ENCODE measurements at regions not wholly inside any gene's neighbourhood (a gene's known extent, or its start where the extent isn't known, plus 50 kb on each side); places are given as distances from the start of the nearest gene placed in this dataset.

DNA sequence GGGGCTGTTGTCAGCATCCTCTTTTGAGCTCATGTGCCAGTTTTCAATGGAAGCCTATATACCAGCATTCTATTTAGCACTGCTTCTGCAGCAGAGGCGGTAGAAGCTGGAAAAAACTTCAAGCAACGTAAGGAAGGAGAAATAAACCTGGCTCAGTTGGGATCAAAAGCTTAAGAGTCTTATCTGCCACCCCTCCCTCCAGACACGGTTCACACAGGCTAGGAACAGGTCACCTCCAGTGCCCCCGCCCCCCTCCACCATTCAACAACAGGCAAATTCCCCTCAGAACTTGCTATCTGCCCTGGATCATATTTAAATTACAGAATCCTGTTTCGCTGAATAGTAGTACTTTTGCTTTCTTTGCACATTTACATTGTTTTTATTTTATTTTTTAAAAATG is 384.8 kb upstream of the PKDCC start:
- Histone ChIP-seq H3K36me3 (ENCODE audit: control insufficient read depth, insufficient read depth, low read length) (no peaks in the 10 kb centered on the region), H3K9me3 (no peaks in the 10 kb centered on the region), H3K4me1 (no peaks in the 10 kb centered on the region), H3K27me3 (replicated peaks; ENCODE audit: control insufficient read depth, insufficient read depth, low read length) (no peaks in the 10 kb centered on the region), H3K4me3 (ENCODE audit: low read depth, low read length) (no peak overlapping the region)
- intact Hi-C loops (cut with micrococcal nuclease; ENCODE audit: unreplicated experiment) = no loop called here
- Mint-ChIP-seq H3K27me3 (ENCODE audit: insufficient read depth, unreplicated experiment) (peaks cover 13% of the 10 kb centered on the region), H3K27ac (ENCODE audit: unreplicated experiment) (no peak overlapping the region), H3K9me3 (ENCODE audit: unreplicated experiment) (no peaks in the 10 kb centered on the region), H3K4me1 (ENCODE audit: low read depth, unreplicated experiment) (no peaks in the 10 kb centered on the region), H3K4me3 (ENCODE audit: unreplicated experiment) (no peak overlapping the region), H3K36me3 (ENCODE audit: insufficient read depth, unreplicated experiment) (no peaks in the 10 kb centered on the region)
- no TSS peak for BruUV-seq (replicated peaks)
- no peak for DNase-seq
- ChIA-PET CTCF (no interaction called here), POLR2A (no interaction called here)
- TF ChIP-seq, protein P1, sequence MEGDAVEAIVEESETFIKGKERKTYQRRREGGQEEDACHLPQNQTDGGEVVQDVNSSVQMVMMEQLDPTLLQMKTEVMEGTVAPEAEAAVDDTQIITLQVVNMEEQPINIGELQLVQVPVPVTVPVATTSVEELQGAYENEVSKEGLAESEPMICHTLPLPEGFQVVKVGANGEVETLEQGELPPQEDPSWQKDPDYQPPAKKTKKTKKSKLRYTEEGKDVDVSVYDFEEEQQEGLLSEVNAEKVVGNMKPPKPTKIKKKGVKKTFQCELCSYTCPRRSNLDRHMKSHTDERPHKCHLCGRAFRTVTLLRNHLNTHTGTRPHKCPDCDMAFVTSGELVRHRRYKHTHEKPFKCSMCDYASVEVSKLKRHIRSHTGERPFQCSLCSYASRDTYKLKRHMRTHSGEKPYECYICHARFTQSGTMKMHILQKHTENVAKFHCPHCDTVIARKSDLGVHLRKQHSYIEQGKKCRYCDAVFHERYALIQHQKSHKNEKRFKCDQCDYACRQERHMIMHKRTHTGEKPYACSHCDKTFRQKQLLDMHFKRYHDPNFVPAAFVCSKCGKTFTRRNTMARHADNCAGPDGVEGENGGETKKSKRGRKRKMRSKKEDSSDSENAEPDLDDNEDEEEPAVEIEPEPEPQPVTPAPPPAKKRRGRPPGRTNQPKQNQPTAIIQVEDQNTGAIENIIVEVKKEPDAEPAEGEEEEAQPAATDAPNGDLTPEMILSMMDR (IDR thresholded peaks at IDR 0.05; ENCODE audit: insufficient read depth in 1 of 2, low read depth in 1 of 2, low read length in 1 of 2, severe bottlenecking in 1 of 2, unreplicated experiment in 1 of 2) = no peak

DNA sequence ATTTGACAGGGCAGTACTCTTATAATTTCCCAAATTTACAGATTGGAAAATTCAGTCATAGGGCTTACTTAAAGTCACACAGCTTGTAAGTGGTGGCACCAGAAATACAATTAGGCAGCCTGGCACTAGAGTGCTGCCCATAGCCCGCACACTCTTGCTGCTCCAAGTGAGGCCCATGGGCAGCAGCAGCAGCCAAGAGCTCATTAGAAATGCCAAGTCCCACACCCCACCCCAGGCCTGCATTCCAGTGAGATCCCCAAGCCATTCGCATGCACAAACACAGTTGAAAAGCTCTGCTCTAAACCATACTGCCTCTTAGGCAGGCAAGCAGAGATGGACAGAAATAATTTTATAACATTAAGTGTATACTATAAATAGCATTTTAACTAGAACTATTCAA is 379.3 kb upstream of the PKDCC start:
- Mint-ChIP-seq H3K36me3 (ENCODE audit: insufficient read depth, unreplicated experiment) (no peaks in the 10 kb centered on the region), H3K4me3 (ENCODE audit: unreplicated experiment) (no peak overlapping the region), H3K27ac (ENCODE audit: unreplicated experiment) (no peak overlapping the region), H3K4me1 (ENCODE audit: low read depth, unreplicated experiment) (peaks cover 7% of the 10 kb centered on the region), H3K9me3 (ENCODE audit: unreplicated experiment) (no peaks in the 10 kb centered on the region), H3K27me3 (ENCODE audit: insufficient read depth, unreplicated experiment) (peaks cover 23% of the 10 kb centered on the region)
- Histone ChIP-seq H3K36me3 (ENCODE audit: control insufficient read depth, insufficient read depth, low read length) (no peaks in the 10 kb centered on the region), H3K9me3 (peaks cover 3% of the 10 kb centered on the region; the same call in 1 of the 2 replicates), H3K27me3 (replicated peaks; ENCODE audit: control insufficient read depth, insufficient read depth, low read length) (no peaks in the 10 kb centered on the region; the same call in 1 of the 2 replicates), H3K4me3 (ENCODE audit: low read depth, low read length) (no peak overlapping the region), H3K4me1 (peaks cover 8% of the 10 kb centered on the region; the same call in 1 of the 2 replicates)
- TF ChIP-seq, protein P1 (IDR thresholded peaks at IDR 0.05; ENCODE audit: insufficient read depth in 1 of 2, low read depth in 1 of 2, low read length in 1 of 2, severe bottlenecking in 1 of 2, unreplicated experiment in 1 of 2) = no peak
- POLR2A ChIA-PET = no interaction called here
- BruUV-seq (replicated peaks) = no TSS peak
- CTCF ChIA-PET = no interaction called here
- intact Hi-C loops (cut with micrococcal nuclease; ENCODE audit: unreplicated experiment) = no loop called here
- DNase-seq = no peak

DNA sequence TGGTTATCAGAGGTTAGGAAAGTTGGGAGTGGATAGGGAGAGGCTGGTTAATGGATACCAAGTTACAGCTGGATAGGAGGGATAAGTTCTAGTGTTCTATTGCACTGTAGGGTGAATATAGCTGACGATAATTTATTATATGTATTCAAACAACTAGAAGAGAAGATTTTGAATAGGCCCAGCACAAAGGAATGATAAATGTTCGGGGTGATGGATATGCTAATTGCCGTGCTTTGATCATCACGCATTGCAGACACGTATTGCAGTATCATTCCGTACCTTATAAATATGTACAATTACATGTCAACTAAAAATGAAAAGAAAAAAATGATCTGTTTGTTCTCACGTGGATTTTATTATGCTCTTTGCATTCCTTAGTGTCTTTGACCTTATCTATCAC is 369.2 kb upstream of the PKDCC start:
- no TSS peak for BruUV-seq (replicated peaks)
- no peak overlapping the region for H3K4me3 ChIP-seq (ENCODE audit: low read depth, low read length)
- POLR2A ChIA-PET = no interaction called here

More for the DNA sequence above, 369.2 kb upstream of the PKDCC start:
- Mint-ChIP-seq H3K4me3 (ENCODE audit: unreplicated experiment) (no peak overlapping the region), H3K4me1 (ENCODE audit: low read depth, unreplicated experiment) (no peaks in the 10 kb centered on the region), H3K27me3 (ENCODE audit: insufficient read depth, unreplicated experiment) (peaks cover 3% of the 10 kb centered on the region), H3K36me3 (ENCODE audit: insufficient read depth, unreplicated experiment) (no peaks in the 10 kb centered on the region), H3K27ac (ENCODE audit: unreplicated experiment) (no peak overlapping the region), H3K9me3 (ENCODE audit: unreplicated experiment) (peaks cover 4% of the 10 kb centered on the region)
- Histone ChIP-seq H3K9me3 (peaks cover 10% of the 10 kb centered on the region), H3K36me3 (ENCODE audit: control insufficient read depth, insufficient read depth, low read length) (no peaks in the 10 kb centered on the region), H3K4me1 (no peaks in the 10 kb centered on the region), H3K27me3 (replicated peaks; ENCODE audit: control insufficient read depth, insufficient read depth, low read length) (no peaks in the 10 kb centered on the region)
- CTCF ChIA-PET = no interaction called here
- TF ChIP-seq, protein P1 (IDR thresholded peaks at IDR 0.05; ENCODE audit: insufficient read depth in 1 of 2, low read depth in 1 of 2, low read length in 1 of 2, severe bottlenecking in 1 of 2, unreplicated experiment in 1 of 2) = no peak
- intact Hi-C loops (cut with micrococcal nuclease; ENCODE audit: unreplicated experiment) = no loop called here
- no peak for DNase-seq
